RWPE1 (cell line): ENCODE measurements at regions not wholly inside any gene's neighbourhood (a gene's known extent, or its start where the extent isn't known, plus 50 kb on each side); places are given as distances from the start of the nearest gene placed in this dataset.

Experiments used
- CTCF ChIA-PET: fragments of 350-600 bp; sonication (Branson Sonifier 250); formaldehyde crosslinking; extraction: SDS; loops from one replicate; lab custom pipeline; 2021; lab: Yijun Ruan, JAX
- POLR2A ChIA-PET: fragments of 400-600 bp; formaldehyde crosslinking; extraction: SDS; loops from one replicate; lab custom pipeline; 2020; ENCODE audit warnings: antibody characterized with exemption; ENCODE audit not compliant: low non-redundant PET; lab: Yijun Ruan, JAX
- DNase-seq: peaks from one replicate; pipeline ENCODE4 v3.0.0; 2012; ENCODE audit warnings: low spot score
- H3K27ac ChIP-seq: fragments of 450-650 bp; 2 replicates; pipeline ENCODE4 v1.5.1; 2017
- TF ChIP-seq, protein P1 (sequence below): fragments of 450-650 bp; conservative IDR thresholded peaks from 2 replicates; pipeline ENCODE4 v1.5.1; 2017; ENCODE audit warnings: low read depth, mild to moderate bottlenecking

DNA sequence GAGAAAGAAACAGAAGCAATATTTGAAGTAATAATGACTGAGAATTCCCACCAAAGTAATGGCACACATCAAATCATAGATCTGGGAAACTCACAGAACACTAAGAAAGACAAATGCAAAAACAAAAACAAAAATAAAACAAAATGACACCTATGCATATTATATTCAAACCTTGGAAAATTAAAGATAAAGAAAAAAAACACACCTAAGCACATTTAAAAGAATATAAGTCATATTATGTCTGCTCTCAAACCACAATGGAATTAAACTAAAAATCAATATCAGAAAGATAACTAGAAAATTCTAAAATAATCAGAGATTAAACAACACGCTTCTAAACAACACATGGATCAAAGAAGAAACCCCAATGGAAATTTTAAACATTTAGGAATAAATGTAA is 59.7 kb upstream of the GALNT5 start:
- no peak for DNase-seq
- ChIA-PET CTCF (interaction anchor here (0.7 kb wide), 1 partner anchor 1063 kb away, joined by 3 read pairs; no protein-coding TSS in a partner anchor), POLR2A (no interaction called here)
- TF ChIP-seq, protein P1, sequence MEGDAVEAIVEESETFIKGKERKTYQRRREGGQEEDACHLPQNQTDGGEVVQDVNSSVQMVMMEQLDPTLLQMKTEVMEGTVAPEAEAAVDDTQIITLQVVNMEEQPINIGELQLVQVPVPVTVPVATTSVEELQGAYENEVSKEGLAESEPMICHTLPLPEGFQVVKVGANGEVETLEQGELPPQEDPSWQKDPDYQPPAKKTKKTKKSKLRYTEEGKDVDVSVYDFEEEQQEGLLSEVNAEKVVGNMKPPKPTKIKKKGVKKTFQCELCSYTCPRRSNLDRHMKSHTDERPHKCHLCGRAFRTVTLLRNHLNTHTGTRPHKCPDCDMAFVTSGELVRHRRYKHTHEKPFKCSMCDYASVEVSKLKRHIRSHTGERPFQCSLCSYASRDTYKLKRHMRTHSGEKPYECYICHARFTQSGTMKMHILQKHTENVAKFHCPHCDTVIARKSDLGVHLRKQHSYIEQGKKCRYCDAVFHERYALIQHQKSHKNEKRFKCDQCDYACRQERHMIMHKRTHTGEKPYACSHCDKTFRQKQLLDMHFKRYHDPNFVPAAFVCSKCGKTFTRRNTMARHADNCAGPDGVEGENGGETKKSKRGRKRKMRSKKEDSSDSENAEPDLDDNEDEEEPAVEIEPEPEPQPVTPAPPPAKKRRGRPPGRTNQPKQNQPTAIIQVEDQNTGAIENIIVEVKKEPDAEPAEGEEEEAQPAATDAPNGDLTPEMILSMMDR = no peak
- H3K27ac ChIP-seq = no peak overlapping the region

DNA sequence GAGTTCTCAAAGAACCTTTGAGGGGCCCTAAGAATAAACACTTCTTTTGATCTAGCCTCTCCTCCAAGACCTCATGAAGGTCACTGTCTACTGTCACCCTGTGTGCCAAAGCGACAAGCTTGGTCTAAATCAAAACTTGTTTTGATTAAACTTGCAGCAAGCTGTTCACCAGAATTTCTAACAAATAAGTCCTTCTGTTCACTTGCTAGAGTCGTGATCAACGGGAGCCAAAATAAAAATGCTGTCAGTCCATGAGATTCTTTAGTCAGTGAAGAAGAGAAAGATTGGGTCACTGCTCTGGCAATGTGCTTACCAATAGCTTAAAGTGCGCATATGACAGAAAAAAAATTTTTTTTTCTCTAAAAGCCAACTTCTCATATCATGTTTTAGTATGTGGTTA is 53.9 kb upstream of the GALNT5 start:
- TF ChIP-seq, protein P1 = no peak
- ChIA-PET CTCF (no interaction called here), POLR2A (no interaction called here)
- no peak overlapping the region for H3K27ac ChIP-seq
- DNase-seq = no peak

DNA sequence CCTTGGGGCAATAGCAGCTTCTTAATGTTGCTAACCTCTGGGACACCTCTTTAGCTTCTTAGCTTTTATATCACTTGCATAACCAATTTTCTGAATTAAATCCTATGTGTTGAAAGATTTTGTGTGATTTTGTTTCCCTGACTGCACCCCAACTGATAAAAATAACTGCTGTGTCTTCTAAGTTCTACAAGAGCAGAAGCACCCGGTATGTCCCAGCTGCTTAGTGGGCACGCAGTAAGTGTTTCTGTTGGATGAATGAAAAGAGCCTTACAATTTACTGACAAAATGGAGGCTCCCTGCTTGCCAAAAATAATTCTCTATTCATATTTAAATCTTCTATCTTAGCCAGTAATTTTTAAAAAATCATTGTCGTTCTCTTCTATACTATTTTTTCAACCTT is 53.1 kb upstream of the GALNT5 start:
- H3K27ac ChIP-seq = no peak overlapping the region
- TF ChIP-seq, protein P1 = no peak
- ChIA-PET POLR2A (no interaction called here), CTCF (no interaction called here)
- DNase-seq = no peak

DNA sequence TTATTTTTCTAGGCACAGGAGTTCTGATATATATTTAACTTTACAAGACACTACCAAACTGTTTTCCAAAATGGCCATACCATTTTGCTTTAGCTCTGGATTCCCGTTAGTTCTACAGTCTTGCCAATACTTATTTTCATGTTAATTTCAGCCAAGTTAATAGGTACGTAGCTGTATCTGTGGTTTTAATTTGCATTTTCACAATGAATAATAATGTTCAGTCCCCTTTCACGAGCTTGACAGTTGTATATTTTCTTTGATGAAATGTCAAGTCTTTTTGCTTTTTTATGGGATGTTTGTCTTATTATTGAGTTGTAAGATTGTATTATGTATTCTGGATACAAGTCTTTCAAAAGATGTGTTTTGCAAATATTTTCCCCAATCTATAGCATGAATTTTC is 50.6 kb upstream of the GALNT5 start:
- DNase-seq = no peak
- H3K27ac ChIP-seq = no peak overlapping the region
- POLR2A ChIA-PET = no interaction called here
- CTCF ChIA-PET = interaction anchor here (0.6 kb wide), 1 partner anchor 151 kb away, joined by 3 read pairs; no protein-coding TSS in a partner anchor
- TF ChIP-seq, protein P1 = no peak
